K562 (cell line): ENCODE measurements at regions not wholly inside any gene's neighbourhood (a gene's known extent, or its start where the extent isn't known, plus 50 kb on each side); places are given as distances from the start of the nearest gene placed in this dataset.

Source experiments
- ATAC-seq: fragments of 200-7000 bp; cut with Tn5 transposase; 3 replicates; pipeline ENCODE4 v1.9.1; 2020; ENCODE audit warnings: moderate library complexity
- BruUV-seq: library from RNA; stranded (reverse); fragments of 400-500 nt; replicated peaks from 2 replicates; lab custom pipeline; 2021; lab: Mats Ljungman, UMichigan
- CTCF ChIA-PET: fragments of 300-600 bp; formaldehyde crosslinking; extraction: SDS; loops from one replicate; lab custom pipeline; 2021; ENCODE audit warnings: low intra/inter-chr PET ratio; lab: Yijun Ruan, JAX
- POLR2A ChIA-PET: fragments of 300-600, 350-650 bp; sonication (Branson Sonifier 250); formaldehyde crosslinking; extraction: SDS; loops from one replicate; lab custom pipeline; 2021; ENCODE audit warnings: antibody characterized with exemption, inconsistent platforms; lab: Yijun Ruan, JAX
- DNase-seq, 4 experiments: peaks; one replicate each; pipeline versions ENCODE4 v3.0.0 to v3.0.0-alpha.2; 2011 to 2018; ENCODE audit warnings: low spot score in 3 of 4, mixed read lengths in 3 of 4; ENCODE audit errors: extremely low read depth in 1 of 4
- FAIRE-seq: peaks from 2 replicates; lab custom pipeline; 2011; peaks lifted over from hg19 to GRCh38; lab: Jason Lieb, UNC
- H2AFZ ChIP-seq: 2 replicates; pipeline ENCODE4 v1.6.0; 2011; ENCODE audit warnings: low read depth, low read length, control low read depth, inconsistent platforms
- H3K27ac ChIP-seq: fragments of 200-600 bp; 3 replicates; pipeline ENCODE4 v1.8.0; 2011; ENCODE audit warnings: low read depth, mild to moderate bottlenecking, control low read depth, inconsistent platforms, low read length, moderate library complexity, mixed read lengths; ENCODE audit errors: extremely low read depth
- H3K27me3 ChIP-seq, 2 experiments: fragments of 300-600 bp in 1 of 2; 2 replicates in 1 of 2; 3 replicates in 1 of 2; pipeline versions ENCODE4 v1.6.0 to v1.8.0; 2011; ENCODE audit warnings: inconsistent platforms in 2 of 2, low read length in 2 of 2, mild to moderate bottlenecking in 1 of 2, mixed read lengths in 1 of 2, moderate library complexity in 1 of 2; ENCODE audit not compliant: control insufficient read depth in 2 of 2, insufficient read depth in 2 of 2
- H3K36me3 ChIP-seq: fragments of 300-600 bp; 3 replicates; pipeline ENCODE4 v1.8.0; 2011; ENCODE audit warnings: mild to moderate bottlenecking, low read length, inconsistent platforms; ENCODE audit not compliant: control insufficient read depth, insufficient read depth
- H3K4me1 ChIP-seq, 2 experiments: fragments of 200-600 bp in 1 of 2; replicated peaks in 1 of 2; 2 replicates in 1 of 2; 3 replicates in 1 of 2; pipeline versions ENCODE4 v1.5.1 to v1.8.0; 2011; ENCODE audit warnings: inconsistent platforms in 2 of 2, low read length in 2 of 2, mild to moderate bottlenecking in 1 of 2, mixed read lengths in 1 of 2, moderate library complexity in 1 of 2; ENCODE audit not compliant: control insufficient read depth in 2 of 2, insufficient read depth in 2 of 2
- H3K4me2 ChIP-seq: 2 replicates; pipeline ENCODE4 v1.6.1; 2011; ENCODE audit warnings: low read length, control low read depth, inconsistent platforms, mixed read lengths; ENCODE audit not compliant: insufficient read depth
- H3K4me3 ChIP-seq: fragments of 200-600 bp; sonication (generic), shearing (Covaris generic); 2 replicates; pipeline ENCODE4 v1.5.1; 2016; ENCODE audit warnings: control low read depth, inconsistent platforms
- H3K79me2 ChIP-seq: fragments of 200-600 bp; 3 replicates; pipeline ENCODE4 v1.8.0; 2011; ENCODE audit warnings: low read length, inconsistent platforms; ENCODE audit not compliant: control insufficient read depth, insufficient read depth
- H3K9ac ChIP-seq, 2 experiments: 2 replicates each; pipeline versions ENCODE4 v1.6.0 to v1.6.1; 2011; ENCODE audit warnings: low read depth in 2 of 2, low read length in 2 of 2, control low read depth in 1 of 2, inconsistent platforms in 1 of 2, mild to moderate bottlenecking in 1 of 2, mixed read lengths in 1 of 2; ENCODE audit not compliant: insufficient read depth in 1 of 2
- H3K9me1 ChIP-seq: one replicate; pipeline ENCODE4 v1.6.0; 2011; ENCODE audit warnings: inconsistent platforms, mild to moderate bottlenecking, low read length, moderate library complexity; ENCODE audit not compliant: control insufficient read depth, insufficient read depth
- H3K9me3 ChIP-seq: replicated peaks from 2 replicates; pipeline ENCODE4 v1.5.1; 2011; ENCODE audit warnings: low read depth, low read length, inconsistent platforms; ENCODE audit not compliant: control insufficient read depth, insufficient read depth
- H4K20me1 ChIP-seq: replicated peaks from 2 replicates; pipeline ENCODE4 v1.6.1; 2011; ENCODE audit warnings: low read length, inconsistent platforms, mixed read lengths; ENCODE audit not compliant: control insufficient read depth, insufficient read depth
- ETS2 ChIP-seq: IDR thresholded peaks from 2 replicates; pipeline ENCODE4 v1.6.1; 2016; ENCODE audit warnings: borderline replicate concordance, missing genetic modification characterization, mild to moderate bottlenecking, moderate library complexity, missing compliant biosample characterization; ENCODE audit not compliant: poor library complexity, severe bottlenecking
- FOXA3 ChIP-seq, 2 experiments: fragments of 450-650 bp in 1 of 2; sonication (generic) in 1 of 2; formaldehyde crosslinking; IDR thresholded peaks in 1 of 2; conservative IDR thresholded peaks in 1 of 2; 2 replicates each; pipeline versions ENCODE4 v1.4.0 to v1.8.0; 2020 to 2022; ENCODE audit warnings: mild to moderate bottlenecking in 2 of 2, missing genetic modification reagents in 1 of 2
- RAD51 ChIP-seq: fragments of 450-650 bp; IDR thresholded peaks from 2 replicates; pipeline ENCODE4 v1.7.1; 2016; ENCODE audit warnings: low read depth, mild to moderate bottlenecking, borderline replicate concordance
- USF2 ChIP-seq: sonication (generic); formaldehyde crosslinking; IDR thresholded peaks from 2 replicates; pipeline ENCODE4 v1.5.0; 2020; ENCODE audit warnings: missing genetic modification reagents
- ZC3H8 ChIP-seq: fragments of 450-650 bp; IDR thresholded peaks from 2 replicates; pipeline ENCODE4 v1.6.1; 2017
- ZNF695 ChIP-seq: fragments of 450-650 bp; formaldehyde crosslinking; IDR thresholded peaks from 2 replicates; pipeline ENCODE4 v1.4.0; 2020; ENCODE audit warnings: mild to moderate bottlenecking, moderate library complexity
- whole genome bisulfite sequencing: fragments of 100-300 bp; shearing (Covaris generic); methylation state at CpG from one replicate; pipeline ENCODE4 v1.1.6; 2016; ENCODE audit warnings: low coverage, mixed read lengths; ENCODE audit not compliant: insufficient coverage; ENCODE audit errors: missing lambda C conversion rate; 5-methylcytosine and 5-hydroxymethylcytosine counted together
- in situ Hi-C: fragments of 300-500 bp; cut with MboI; formaldehyde crosslinking; loops from 4 replicates; pipeline ENCODE4 v1.15.0; 2018; ENCODE audit warnings: inconsistent platforms, mixed read lengths
- intact Hi-C: fragments of 100-400 bp; cut with micrococcal nuclease; formaldehyde crosslinking; loops from 2 replicates; pipeline ENCODE4 v1.14.2; 2022
- TF ChIP-seq, protein P1 (sequence below): sonication (generic); formaldehyde crosslinking; IDR thresholded peaks from 2 replicates; pipeline ENCODE4 v1.9.0; 2022; ENCODE audit warnings: mild to moderate bottlenecking, missing genetic modification reagents

- BruUV-seq = no TSS peak
- Histone ChIP-seq H4K20me1 (no peaks in the 10 kb centered on the region; the same call in 1 of the 2 replicates), H2AFZ (no peak overlapping the region), H3K27ac (no peak overlapping the region), H3K9me1 (no peaks in the 10 kb centered on the region), H3K4me1 (peaks cover 18% of the 10 kb centered on the region in 2 experiments), H3K4me3 (no peak overlapping the region), H3K4me2 (no peak overlapping the region), H3K27me3 (no peaks in the 10 kb centered on the region), H3K9ac (no peak overlapping the region), H3K36me3 (no peaks in the 10 kb centered on the region), H3K79me2 (no peaks in the 10 kb centered on the region), H3K9me3 (no peaks in the 10 kb centered on the region)
- FAIRE-seq (no peak), DNase-seq (no peak), ATAC-seq (no peak)
- WGBS = 64% methylated on average over 2 of the region's 2 CpGs
- TF ChIP-seq, protein P1, sequence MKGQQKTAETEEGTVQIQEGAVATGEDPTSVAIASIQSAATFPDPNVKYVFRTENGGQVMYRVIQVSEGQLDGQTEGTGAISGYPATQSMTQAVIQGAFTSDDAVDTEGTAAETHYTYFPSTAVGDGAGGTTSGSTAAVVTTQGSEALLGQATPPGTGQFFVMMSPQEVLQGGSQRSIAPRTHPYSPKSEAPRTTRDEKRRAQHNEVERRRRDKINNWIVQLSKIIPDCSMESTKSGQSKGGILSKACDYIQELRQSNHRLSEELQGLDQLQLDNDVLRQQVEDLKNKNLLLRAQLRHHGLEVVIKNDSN (CRISPR knock-in tag) = 0 out of 2 replicates have a peak, but pooled peaks have one; percentile 36
- TF ChIP-seq RAD51 (0 out of 2 replicates have a peak, but pooled peaks have one; percentile 20), ZC3H8 (no peak), FOXA3 (CRISPR knock-in tag; conservative IDR thresholded peaks at IDR 0.05 in 1 of 2, IDR thresholded peaks at IDR 0.05 in 1 of 2) (no peak), ZNF695 (CRISPR knock-in tag) (no peak), USF2 (0 out of 2 replicates have a peak, but pooled peaks have one; percentile 15), ETS2 (tag) (no peak)
- POLR2A ChIA-PET = interaction anchor here (0.6 to 2.7 kb wide), 4 partner anchors 13 to 206 kb away, joined by 3 to 9 read pairs (median 3); no protein-coding TSS in a partner anchor
- in situ Hi-C loops = no loop called here
- intact Hi-C loops = loop anchor here (5.0 kb wide), 1 partner anchor 39 kb away; no protein-coding TSS in a partner anchor
- CTCF ChIA-PET = no interaction called here
Measured at GRCh38 chr20:36098364-36098763, 56.2 kb upstream of the EPB41L1 start.
